GM21786 (cell line): ENCODE measurements at regions not wholly inside any gene's neighbourhood (a gene's known extent, or its start where the extent isn't known, plus 50 kb on each side); places are given as distances from the start of the nearest gene placed in this dataset.

Experiments
- ATAC-seq: cut with Tn5 transposase; IDR thresholded peaks from one replicate; pipeline ENCODE4 v1.9.1; 2021; ENCODE audit not compliant: unreplicated experiment

DNA sequence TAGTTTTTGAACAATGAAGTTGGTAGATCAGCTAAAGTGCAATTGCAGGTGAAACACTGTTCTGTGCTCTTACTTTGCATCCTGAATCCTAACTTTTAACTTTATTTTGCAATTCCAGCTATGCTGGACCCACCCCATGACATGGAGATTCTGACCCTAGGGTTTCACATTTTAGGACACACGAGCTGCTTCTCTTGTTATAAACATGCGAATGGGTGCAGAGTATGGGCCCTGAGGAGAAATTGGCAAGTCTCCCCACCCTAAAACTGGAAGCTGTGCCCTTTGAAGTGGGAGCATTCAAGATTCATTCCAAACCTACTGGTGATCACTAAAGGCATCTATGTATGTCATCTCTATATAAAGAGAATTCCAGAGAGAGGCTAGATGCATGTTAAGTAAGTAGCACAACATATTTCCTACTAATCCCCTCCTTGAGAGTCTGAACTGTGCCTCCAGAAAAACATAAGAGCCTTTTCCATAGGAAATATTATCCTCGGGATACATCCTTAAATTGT lies 794.3 kb upstream of the ZEB2 start:
- no peak for ATAC-seq

- ATAC-seq: no peak
Measured at GRCh38 chr2:145305889-145306288, 786.0 kb upstream of the ZEB2 start.

DNA sequence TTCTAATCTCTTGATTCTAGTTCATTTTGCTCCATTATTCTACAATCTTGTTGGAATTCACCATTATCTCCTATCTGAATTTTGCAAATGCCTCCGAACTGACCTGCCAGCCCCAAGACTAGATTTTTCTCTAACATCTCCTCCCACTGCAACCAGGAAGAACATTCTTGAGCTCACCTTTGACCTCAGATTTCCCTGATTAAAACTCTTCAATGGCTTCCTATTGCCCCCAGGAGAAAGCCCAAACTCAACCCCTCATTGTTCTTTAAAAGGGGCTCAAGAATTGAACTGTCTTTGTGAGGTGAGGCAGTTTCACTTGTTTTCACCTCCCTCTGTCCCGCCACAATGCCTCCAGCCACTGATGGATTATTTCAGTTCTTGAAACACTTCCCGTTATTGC lies 784.6 kb upstream of the ZEB2 start:
- ATAC-seq: no peak

DNA sequence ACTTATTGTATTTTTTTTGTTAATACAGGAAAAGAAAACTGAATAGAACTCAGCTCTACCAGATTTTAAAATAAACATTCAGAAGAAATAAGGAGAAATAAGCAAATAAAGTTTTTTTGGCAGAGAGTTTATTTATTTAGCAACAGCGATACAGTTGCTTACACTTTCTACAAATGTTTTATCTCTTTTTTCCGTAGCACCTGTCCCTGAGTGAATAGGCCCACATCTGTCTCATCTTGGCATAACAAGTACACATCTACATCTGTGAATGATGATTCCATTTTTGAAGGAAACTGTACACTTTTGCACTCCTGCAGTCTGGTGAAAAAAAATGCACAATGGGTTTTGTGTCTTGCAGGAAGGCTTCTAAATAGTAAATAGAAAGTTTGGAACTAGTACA lies 783.6 kb upstream of the ZEB2 start:
- no peak for ATAC-seq

GRCh38 chr2:145302886-145303285 lies 783.0 kb upstream of the ZEB2 start:
- no peak for ATAC-seq

DNA sequence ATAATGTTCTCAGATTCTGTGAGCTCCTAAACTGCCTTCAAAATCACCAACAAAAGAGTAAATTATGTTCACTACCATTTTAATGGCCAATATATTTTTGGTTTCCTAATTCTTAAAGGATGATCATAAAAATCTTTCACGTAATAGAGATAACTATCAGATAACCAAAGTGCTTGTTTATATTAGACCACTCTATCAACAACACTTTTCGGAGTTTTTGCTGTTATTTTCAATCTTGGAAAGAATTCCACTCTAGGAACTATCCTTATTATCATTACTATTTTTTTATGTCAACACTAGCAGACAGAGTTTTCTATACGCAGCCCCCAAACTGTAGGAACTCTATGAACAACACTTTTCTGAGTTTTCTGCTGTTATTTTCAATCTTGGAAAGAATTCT lies 782.5 kb upstream of the ZEB2 start:
- no peak for ATAC-seq

GRCh38 chr2:145299368-145299767 lies 779.4 kb upstream of the ZEB2 start:
- no peak for ATAC-seq

- ATAC-seq: no peak
Measured at GRCh38 chr2:145292166-145292565, 772.2 kb upstream of the ZEB2 start.

DNA sequence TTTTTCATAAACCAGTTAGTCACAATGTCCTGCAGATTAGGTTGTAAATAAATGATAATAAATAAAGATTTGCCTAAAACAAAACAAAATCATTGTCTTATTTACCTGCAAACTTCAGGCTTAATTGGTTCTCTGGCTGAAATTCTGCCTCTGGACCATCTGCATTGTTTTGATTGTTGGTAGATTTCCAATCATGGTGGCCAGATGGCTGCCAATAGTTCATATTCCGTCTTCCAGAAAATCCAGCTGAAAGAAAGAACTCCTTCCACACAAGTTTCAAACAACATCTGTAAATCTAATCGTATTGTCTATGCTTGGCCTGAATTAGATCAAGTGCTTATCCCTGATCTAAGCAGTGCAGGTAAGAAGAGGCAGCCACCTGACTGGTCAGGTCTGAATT lies 771.1 kb upstream of the ZEB2 start:
- no peak for ATAC-seq

GRCh38 chr2:145289946-145290345 lies 770.0 kb upstream of the ZEB2 start:
- no peak for ATAC-seq

- no peak for ATAC-seq
Measured at GRCh38 chr2:145288650-145289496, 769.0 kb upstream of the ZEB2 start.

DNA sequence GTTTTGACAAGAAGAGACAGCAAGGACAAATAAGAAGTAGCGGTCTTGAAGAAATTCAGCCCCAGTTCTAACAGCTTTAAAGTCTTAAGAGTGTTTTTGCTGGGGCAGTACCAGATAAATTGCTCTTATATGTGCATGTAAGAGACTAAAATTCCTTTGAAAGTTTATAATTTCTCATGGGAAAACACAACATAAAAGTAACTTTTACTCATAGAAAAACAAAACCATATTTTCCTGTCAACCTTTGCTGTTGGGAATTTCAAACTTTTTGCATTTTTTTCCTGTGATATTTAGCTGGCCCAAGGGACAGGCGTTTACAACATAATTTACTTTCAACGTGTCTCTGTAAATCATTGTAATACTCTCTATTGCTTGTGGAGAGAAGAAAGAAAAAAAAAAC lies 767.8 kb upstream of the ZEB2 start:
- no peak for ATAC-seq

- no peak for ATAC-seq
Measured at GRCh38 chr2:145286716-145287275, 766.9 kb upstream of the ZEB2 start.

DNA sequence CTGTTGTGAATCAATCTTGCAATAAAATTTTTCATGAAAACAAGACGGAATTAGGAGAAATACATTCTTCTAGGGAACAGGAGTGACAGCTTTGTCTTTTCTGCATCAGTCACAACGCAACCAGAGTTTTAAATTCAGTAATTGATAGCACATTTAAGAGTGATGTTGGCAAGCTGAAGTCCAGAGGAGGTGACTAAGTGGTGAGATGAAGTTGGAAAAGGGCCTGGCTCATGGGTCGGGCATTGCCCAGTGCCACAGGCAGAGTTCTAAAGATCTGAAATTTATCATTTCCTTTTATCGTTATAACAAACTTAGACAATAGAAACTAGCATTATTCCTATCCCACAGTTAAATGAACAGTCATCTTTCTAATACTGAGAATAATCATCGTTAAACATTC lies 764.6 kb upstream of the ZEB2 start:
- ATAC-seq: no peak

DNA sequence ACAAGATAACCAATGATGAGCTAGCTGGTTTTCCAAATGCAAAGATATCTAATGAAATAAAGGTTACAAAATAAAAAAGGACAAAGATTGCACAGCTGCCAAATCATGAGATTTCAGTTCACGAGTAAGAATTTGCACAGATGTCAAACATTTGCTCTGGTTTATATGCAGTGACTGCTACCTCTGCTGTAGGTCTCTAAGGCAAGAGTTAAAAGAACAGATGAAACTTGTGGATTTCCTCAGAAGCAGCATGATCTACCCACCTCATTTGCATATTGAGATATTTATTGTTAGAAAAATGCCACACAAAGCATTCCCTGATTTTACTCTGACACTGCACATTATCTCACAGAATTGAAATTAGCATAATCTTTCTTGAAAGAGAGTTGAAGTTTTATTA lies 763.2 kb upstream of the ZEB2 start:
- no peak for ATAC-seq

DNA sequence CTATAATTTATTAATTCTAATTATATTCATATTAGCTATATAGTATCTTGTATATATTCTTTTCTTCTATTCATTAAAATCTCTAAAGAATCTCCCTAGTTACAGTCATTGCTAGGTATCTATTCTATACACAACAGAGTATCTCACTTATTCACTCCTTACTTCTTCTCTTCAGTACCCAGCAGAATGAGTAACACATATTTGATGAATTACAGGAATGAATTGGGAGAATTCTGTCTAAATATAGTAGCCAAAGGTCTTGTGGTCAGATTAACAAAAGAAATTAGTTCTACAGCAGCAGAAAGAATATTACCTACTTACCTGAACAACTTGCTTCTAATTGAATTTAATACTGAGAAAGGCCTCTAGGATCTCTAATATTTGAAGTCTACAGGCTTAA lies 758.0 kb upstream of the ZEB2 start:
- no peak for ATAC-seq

DNA sequence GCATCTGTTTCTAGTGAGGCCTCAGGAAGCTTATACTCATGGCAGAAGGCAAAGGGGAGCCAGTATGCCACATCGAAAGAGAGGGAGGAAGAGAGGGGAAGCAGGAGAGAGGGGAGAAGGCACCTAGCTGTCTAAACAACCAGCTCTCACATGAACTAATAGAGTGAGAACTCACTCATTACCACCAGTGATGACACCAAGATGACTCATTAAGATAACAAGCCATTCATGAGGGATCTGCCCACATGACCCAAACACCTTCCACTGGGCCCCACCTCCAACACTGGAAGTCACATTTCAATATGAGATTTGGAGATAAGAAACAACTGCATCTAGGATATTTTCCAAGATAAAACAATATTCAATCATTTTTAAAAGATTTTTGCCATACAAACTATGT lies 753.9 kb upstream of the ZEB2 start:
- ATAC-seq: no peak

DNA sequence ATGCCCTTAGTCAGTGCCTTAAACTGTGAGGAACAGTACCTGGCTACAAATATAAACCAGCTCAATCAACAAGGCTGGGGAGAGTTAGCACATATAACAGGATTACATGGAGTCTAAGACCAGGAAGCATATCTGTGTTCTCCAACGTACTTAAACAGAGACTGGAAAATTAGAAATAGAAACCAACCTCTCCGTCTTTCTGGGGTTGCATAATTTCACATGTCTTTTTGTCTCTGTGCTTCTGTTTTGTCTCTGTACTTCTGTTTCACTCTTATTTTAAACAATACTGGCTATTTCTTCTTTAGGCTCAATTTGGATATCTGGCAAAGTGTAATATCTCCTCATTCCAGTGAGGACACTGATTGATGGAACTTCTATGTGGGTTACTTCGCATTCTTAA lies 749.0 kb upstream of the ZEB2 start:
- ATAC-seq: no peak

- no peak for ATAC-seq
Measured at GRCh38 chr2:145267451-145267850, 747.5 kb upstream of the ZEB2 start.

DNA sequence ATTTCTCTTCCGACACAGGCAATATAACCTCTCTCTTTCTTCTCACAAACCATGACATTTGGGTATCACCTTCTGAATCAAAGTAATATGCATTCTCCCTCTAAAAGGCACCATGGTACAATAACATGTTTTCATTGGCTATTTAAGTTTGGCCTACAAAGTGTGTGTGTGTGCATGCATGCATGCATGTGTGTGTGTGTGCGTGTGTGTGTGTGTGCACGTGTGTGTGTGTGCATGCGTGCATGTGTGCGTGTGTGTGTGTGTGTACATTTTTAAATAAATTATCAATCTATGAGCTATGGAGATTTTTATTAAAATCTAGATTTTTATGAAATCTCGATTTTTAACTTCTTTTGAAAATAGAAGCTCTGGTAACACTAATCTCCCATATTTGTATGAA lies 745.3 kb upstream of the ZEB2 start:
- no peak for ATAC-seq

DNA sequence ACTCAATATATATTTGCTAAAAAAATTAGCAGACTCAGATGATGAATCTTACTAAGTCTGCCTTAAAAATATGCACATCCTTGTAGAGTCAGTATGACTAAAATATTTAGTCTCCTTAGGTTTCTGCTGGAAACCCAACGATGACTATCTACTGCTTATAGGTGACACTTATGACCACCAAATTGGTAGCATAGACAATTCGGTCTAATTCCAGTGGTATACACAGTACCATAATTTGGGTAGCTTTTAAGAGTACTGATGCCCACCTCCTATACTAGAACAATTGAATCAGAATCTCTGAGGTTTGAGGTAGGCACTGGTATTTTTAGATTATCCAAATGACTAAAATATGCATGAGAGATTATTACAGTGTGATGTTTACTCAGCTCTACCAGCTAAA lies 740.8 kb upstream of the ZEB2 start:
- no peak for ATAC-seq

DNA sequence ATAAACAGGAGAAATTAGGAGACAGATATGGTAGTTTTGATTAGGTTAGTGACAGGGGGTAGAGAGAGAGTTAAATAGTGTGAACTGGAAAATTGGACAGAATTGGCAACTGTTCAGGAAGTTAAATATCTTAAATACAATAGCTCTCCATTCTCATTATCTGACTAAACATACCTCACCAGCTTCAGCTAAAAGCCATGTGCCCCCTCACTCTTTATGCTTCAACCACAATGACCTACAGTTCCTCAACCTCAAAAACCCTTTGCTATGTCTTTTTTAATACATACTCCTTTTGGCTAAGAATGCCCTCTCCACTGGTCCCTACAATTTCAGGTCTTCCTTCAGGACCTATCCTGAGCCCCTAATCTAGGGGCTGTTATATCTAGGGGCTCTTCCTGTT lies 740.2 kb upstream of the ZEB2 start:
- ATAC-seq: no peak
